GM15510 (cell line): ENCODE measurements at regions not wholly inside any gene's neighbourhood (a gene's known extent, or its start where the extent isn't known, plus 50 kb on each side); places are given as distances from the start of the nearest gene placed in this dataset.

Experiments used
- POLR2A ChIP-seq: IDR thresholded peaks from 3 replicates; pipeline ENCODE4 v1.6.1; 2011; ENCODE audit warnings: borderline replicate concordance; ENCODE audit not compliant: insufficient read length; ENCODE audit errors: extremely low read depth

- TF ChIP-seq POLR2A: no peak
Measured at GRCh38 chr7:25792586-25792985, 359.4 kb upstream of the NFE2L3 start.

DNA sequence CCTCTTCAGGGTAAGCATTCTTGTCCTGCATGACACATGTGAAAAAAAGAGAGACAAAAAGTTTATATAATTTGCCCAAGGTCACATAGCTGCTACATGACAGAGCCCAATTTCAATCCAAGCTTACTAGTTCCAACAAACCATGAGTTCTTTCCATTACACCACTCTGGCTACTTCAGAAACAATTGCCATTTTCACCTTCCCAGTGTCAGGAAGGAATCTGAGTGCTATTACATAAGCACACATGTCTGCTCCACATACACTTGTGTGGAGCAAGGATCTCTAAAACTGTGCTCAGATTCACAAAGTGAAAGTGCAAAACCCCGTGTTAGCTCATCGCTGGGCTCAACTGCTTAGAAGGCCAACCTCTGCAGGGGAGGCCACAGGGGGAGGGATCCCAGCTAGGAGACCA lies 356.2 kb upstream of the NFE2L3 start:
- TF ChIP-seq POLR2A: no peak

- TF ChIP-seq POLR2A: no peak
Measured at GRCh38 chr7:25798344-25798743, 353.7 kb upstream of the NFE2L3 start.

- no peak for TF ChIP-seq POLR2A
Measured at GRCh38 chr7:25801214-25801613, 350.8 kb upstream of the NFE2L3 start.

DNA sequence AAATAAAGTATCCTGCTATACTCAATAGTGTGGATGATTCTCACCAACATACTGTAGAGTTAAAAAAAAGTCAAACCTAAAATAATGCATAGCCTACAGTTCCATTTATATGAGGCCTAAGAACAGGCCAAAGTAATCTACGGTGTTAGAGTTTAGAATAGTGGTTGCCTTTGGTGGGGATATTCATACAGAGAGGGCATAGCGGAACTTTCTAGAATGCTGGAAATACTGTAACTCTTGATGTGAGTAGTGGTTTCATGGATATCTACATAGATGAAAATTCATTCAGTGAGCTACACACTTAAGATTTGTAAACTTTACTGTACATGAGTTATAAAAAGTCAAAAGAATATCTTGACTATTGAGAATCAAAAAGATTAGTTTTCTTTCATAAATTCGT lies 349.9 kb upstream of the NFE2L3 start:
- no peak for TF ChIP-seq POLR2A

GRCh38 chr7:25802473-25802872 lies 349.5 kb upstream of the NFE2L3 start:
- TF ChIP-seq POLR2A: no peak

GRCh38 chr7:25803117-25803887 lies 348.7 kb upstream of the NFE2L3 start:
- TF ChIP-seq POLR2A: no peak

GRCh38 chr7:25804154-25804553 lies 347.8 kb upstream of the NFE2L3 start:
- TF ChIP-seq POLR2A: no peak

GRCh38 chr7:25805027-25805687 lies 346.8 kb upstream of the NFE2L3 start:
- TF ChIP-seq POLR2A: no peak

- TF ChIP-seq POLR2A: no peak
Measured at GRCh38 chr7:25807086-25807611, 344.8 kb upstream of the NFE2L3 start.

DNA sequence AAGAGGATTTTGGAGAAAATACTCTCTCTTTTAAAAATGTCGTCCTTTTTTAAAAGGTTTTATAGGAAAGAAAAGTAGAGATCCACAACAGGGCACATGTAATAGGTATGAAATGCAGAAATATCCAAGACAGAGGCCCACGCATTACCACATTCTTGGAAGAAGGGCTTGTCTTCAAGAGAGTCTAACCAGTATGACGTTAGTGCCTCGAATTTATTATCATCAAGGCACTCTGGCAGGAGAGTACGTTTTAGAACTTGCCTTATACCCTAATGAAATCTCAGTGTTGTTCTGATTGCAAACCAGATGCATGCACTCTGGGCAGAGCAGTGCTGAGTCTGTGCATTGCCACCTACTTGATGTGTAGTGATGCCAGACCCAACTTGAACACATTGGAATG lies 342.6 kb upstream of the NFE2L3 start:
- TF ChIP-seq POLR2A: no peak

DNA sequence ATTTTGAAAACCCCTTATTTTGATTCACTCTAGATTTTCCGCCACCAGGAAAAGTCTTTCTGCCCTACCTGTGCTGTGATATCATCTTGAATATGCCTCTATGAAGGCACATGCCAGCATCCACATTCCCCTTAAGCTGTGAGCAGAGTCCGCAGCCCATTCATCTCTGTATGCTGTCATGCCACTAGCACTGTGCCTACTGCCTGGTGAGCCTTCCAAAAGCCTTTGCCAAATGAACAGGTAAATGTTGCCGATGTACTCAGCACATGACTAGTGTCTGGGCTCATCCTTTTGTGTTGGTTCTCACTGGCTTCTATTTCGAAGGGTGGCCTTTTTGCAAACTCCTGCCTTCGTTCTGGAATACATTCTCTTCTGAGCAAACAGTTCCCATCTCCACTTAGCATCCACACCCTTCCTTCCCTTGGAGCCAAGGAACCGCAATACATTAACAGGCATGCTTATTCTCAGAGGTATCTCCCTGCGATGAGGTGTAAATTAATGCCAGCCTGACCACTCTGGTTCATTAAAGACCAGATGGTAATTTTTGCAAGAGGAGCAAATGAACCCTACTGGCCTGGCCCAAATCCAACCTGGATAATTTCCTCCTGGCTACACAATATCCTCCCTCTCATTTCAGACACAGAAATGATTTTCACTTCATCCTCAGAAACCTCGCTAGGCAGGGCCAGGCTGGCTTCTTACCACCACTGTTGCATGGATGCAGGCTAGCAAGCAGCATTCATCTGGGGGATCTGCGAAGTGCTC lies 339.7 kb upstream of the NFE2L3 start:
- no peak for TF ChIP-seq POLR2A

- no peak for TF ChIP-seq POLR2A
Measured at GRCh38 chr7:25813381-25813780, 338.6 kb upstream of the NFE2L3 start.

- no peak for TF ChIP-seq POLR2A
Measured at GRCh38 chr7:25815711-25816110, 336.3 kb upstream of the NFE2L3 start.

DNA sequence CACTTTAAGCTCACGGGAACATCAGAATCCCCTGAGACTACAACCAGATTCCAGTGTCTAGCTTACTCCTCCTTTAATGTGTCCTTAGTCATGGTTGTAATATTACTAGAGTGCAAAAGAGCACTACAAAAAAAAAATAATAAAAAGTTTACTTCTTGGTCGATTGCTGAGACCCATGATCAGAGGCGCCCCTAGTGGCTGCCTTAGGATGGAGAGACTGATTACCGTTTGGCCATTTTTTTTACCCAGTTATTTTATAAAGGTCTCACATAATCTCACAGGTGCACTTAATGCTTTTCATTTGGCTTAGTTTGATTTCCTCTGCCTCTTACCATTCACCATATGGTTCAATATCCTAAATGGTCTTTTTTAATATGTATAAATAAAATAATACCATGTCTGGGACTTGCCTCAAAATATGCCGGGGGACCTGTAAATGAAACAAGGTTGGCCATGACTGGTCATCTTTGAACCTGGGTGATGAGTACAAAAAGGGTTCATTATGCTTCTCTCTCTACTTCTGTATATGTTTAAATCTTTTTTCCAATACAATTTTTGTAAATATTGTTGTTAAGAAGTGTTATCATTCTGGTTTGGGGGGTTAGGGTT lies 331.5 kb upstream of the NFE2L3 start:
- no peak for TF ChIP-seq POLR2A

DNA sequence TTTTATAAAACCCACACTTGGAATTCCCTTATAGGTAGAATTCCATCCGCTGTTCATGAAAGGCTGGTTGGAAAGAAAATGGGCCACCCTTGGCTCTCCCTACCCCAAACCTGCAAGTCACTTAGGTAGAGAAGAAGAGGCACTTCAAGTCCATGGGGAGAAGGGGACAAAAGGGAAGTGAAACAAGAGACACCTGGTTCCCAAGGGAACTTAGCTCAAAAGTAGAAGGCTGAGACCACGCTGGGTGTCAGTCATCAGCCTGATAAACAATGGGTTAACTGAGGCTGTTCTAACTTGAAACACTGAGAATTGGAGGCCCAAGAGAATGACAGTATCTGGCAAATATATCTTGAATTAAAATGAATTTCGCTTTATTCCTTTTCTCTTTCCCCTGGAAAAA lies 330.8 kb upstream of the NFE2L3 start:
- no peak for TF ChIP-seq POLR2A

DNA sequence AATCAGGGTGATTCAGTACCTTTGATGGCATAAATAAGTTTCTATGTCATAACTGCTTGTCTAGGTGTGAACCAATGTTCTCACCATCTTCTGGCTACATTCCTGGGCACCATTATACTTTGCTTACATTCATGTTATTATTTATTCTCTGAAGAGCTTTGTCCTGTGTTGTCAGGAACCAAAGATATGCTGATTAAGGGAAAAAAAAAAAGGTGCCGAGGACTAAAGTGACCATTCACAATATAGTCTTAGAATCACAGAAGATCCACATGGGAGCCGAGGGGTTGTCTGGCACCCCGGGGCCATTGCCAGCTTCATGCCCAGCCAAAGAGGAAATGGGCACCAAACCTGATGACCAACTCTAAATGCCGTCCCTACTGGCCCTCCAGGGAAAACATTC lies 329.2 kb upstream of the NFE2L3 start:
- TF ChIP-seq POLR2A: no peak
